Neuronal stem cell (in vitro differentiated cells): ENCODE measurements at regions not wholly inside any gene's neighbourhood (a gene's known extent, or its start where the extent isn't known, plus 50 kb on each side); places are given as distances from the start of the nearest gene placed in this dataset.
A peak's percentile ranks its signal among the peaks of the same experiment; 100 is the strongest.
"Not testable (repeated sequence)": the region's sequence is repeated elsewhere in the genome, so short reads cannot be mapped to it uniquely, and the experiment has no call there.

ENCODE experiments used
- DNase-seq: peaks from one replicate; pipeline ENCODE4 v3.0.0-alpha.2; 2013; ENCODE audit warnings: low spot score
- H2AFZ ChIP-seq: one replicate; pipeline ENCODE4 v1.6.1; 2013; ENCODE audit warnings: mild to moderate bottlenecking, low read length, inconsistent platforms
- H2AK5ac ChIP-seq: 2 replicates; pipeline ENCODE4 v1.6.1; 2013; ENCODE audit warnings: low read depth, mild to moderate bottlenecking, inconsistent platforms, low read length, moderate library complexity, mixed read lengths
- H2BK120ac ChIP-seq: 2 replicates; pipeline ENCODE4 v1.6.1; 2013; ENCODE audit warnings: low read depth, mild to moderate bottlenecking, inconsistent platforms, low read length, moderate library complexity, mixed read lengths
- H2BK12ac ChIP-seq: one replicate; pipeline ENCODE4 v1.6.1; 2013; ENCODE audit warnings: low read length, inconsistent platforms
- H2BK15ac ChIP-seq: 2 replicates; pipeline ENCODE4 v1.6.1; 2013; ENCODE audit warnings: mild to moderate bottlenecking, low read length, inconsistent platforms, mixed read lengths
- H2BK5ac ChIP-seq: one replicate; pipeline ENCODE4 v1.6.1; 2013; ENCODE audit warnings: inconsistent platforms, mild to moderate bottlenecking, low read length, moderate library complexity
- H3K14ac ChIP-seq: one replicate; pipeline ENCODE4 v1.6.1; 2013; ENCODE audit warnings: low read length, inconsistent platforms
- H3K18ac ChIP-seq: 2 replicates; pipeline ENCODE4 v1.6.1; 2013; ENCODE audit warnings: low read length, inconsistent platforms
- H3K23ac ChIP-seq: 2 replicates; pipeline ENCODE4 v1.6.1; 2013; ENCODE audit warnings: low read depth, mild to moderate bottlenecking, mixed read lengths, low read length, inconsistent platforms; ENCODE audit not compliant: poor library complexity
- H3K27ac ChIP-seq: replicated peaks from 3 replicates; pipeline ENCODE4 v1.5.1; 2013; ENCODE audit warnings: low read length, inconsistent platforms
- H3K27me3 ChIP-seq, 3 experiments: 2 replicates each; pipeline ENCODE4 v1.6.1; 2013; ENCODE audit warnings: low read length in 3 of 3, mild to moderate bottlenecking in 2 of 3, inconsistent platforms in 1 of 3, low read depth in 1 of 3, mixed read lengths in 1 of 3, moderate library complexity in 1 of 3; ENCODE audit not compliant: control insufficient read depth in 3 of 3, insufficient read depth in 3 of 3
- H3K36me3 ChIP-seq, 2 donors: replicated peaks in 1 of 2; 2 replicates each; pipeline ENCODE4 v1.6.1; 2013; ENCODE audit warnings: low read length in 2 of 2; ENCODE audit not compliant: control insufficient read depth in 2 of 2, insufficient read depth in 2 of 2
- H3K4ac ChIP-seq: 2 replicates; pipeline ENCODE4 v1.6.1; 2013; ENCODE audit warnings: inconsistent platforms, mild to moderate bottlenecking, low read length, moderate library complexity
- H3K4me1 ChIP-seq, 2 donors: 1 replicate in 1 of 2; 2 replicates in 1 of 2; pipeline ENCODE4 v1.6.1; 2013; ENCODE audit warnings: low read length in 2 of 2, low read depth in 1 of 2; ENCODE audit not compliant: control insufficient read depth in 2 of 2, insufficient read depth in 1 of 2
- H3K4me2 ChIP-seq: one replicate; pipeline ENCODE4 v1.6.1; 2013; ENCODE audit warnings: mild to moderate bottlenecking, low read length, inconsistent platforms; ENCODE audit not compliant: insufficient read depth, poor library complexity, severe bottlenecking
- H3K4me3 ChIP-seq, 2 donors: 2 replicates each; pipeline ENCODE4 v1.5.1; 2013; ENCODE audit warnings: low read length in 2 of 2, mild to moderate bottlenecking in 2 of 2, inconsistent platforms in 1 of 2, moderate library complexity in 1 of 2
- H3K79me1 ChIP-seq: one replicate; pipeline ENCODE4 v1.6.1; 2013; ENCODE audit warnings: low read depth, mild to moderate bottlenecking, inconsistent platforms, low read length, moderate library complexity
- H3K9ac ChIP-seq: one replicate; pipeline ENCODE4 v1.6.1; 2013; ENCODE audit warnings: mild to moderate bottlenecking, low read depth, low read length, inconsistent platforms; ENCODE audit not compliant: poor library complexity
- H3K9me3 ChIP-seq, 2 donors: replicated peaks in 1 of 2; 2 replicates each; pipeline versions ENCODE3 to v1.6.1; 2013; ENCODE audit warnings: low read length in 2 of 2, mild to moderate bottlenecking in 2 of 2, inconsistent platforms in 1 of 2, low read depth in 1 of 2, mixed read lengths in 1 of 2, moderate library complexity in 1 of 2; ENCODE audit not compliant: control insufficient read depth in 2 of 2, insufficient read depth in 1 of 2
- H4K8ac ChIP-seq: one replicate; pipeline ENCODE4 v1.6.1; 2013; ENCODE audit warnings: low read depth, mild to moderate bottlenecking, inconsistent platforms, low read length, moderate library complexity
- H4K91ac ChIP-seq: one replicate; pipeline ENCODE4 v1.6.1; 2013; ENCODE audit warnings: low read length, low read depth, mild to moderate bottlenecking, inconsistent platforms; ENCODE audit not compliant: poor library complexity
- WGBS, 2 donors: extraction: QIAGEN DNeasy Blood & Tissue Kit; methylation state at CpG; one replicate each; pipeline ENCODE4 v1.1.7; 2013; ENCODE audit warnings: missing lambda C conversion rate in 2 of 2, mixed read lengths in 1 of 2; ENCODE audit not compliant: insufficient read length in 2 of 2, insufficient replicate concordance in 1 of 2; ENCODE audit errors: extremely low coverage in 2 of 2; 5-methylcytosine and 5-hydroxymethylcytosine counted together

GRCh38 chr1:181325765-181326164, 157.6 kb upstream of the CACNA1E start:
- not testable (repeated sequence) for H3K4me1 ChIP-seq, H3K9me3 ChIP-seq, DNase-seq

GRCh38 chr1:181326348-181326747, 157.0 kb upstream of the CACNA1E start:
- Histone ChIP-seq H3K4me3 (no peak overlapping the region), H3K23ac (no peak overlapping the region), H2BK12ac (no peak overlapping the region), H3K4ac (no peak overlapping the region), H2BK120ac (no peak overlapping the region), H3K9ac (no peak overlapping the region), H3K4me1 (peaks cover 0 to 4% of the 10 kb centered on the region in 2 donors), H3K79me1 (no peaks in the 10 kb centered on the region), H3K18ac (no peak overlapping the region), H3K9me3 (peaks cover 0 to 2% of the 10 kb centered on the region in 2 donors), H4K91ac (no peak overlapping the region), H2BK15ac (no peak overlapping the region), H3K14ac (no peak overlapping the region), H2AFZ (no peak overlapping the region), H3K27ac (no peak overlapping the region), H2AK5ac (no peak overlapping the region), H3K36me3 (no peaks in the 10 kb centered on the region), H4K8ac (no peak overlapping the region), H3K4me2 (no peak overlapping the region), H3K27me3 (peaks cover 0 to 14% (median 0%) of the 10 kb centered on the region in 3 experiments), H2BK5ac (no peak overlapping the region)
- no CpG with 5 or more reads among the region's 3 CpGs for WGBS, 2 donors
- no peak for DNase-seq

More at GRCh38 chr1:181325765-181326164, 157.6 kb upstream of the CACNA1E start:
- not testable (repeated sequence) for H2AK5ac ChIP-seq, H3K18ac ChIP-seq, H4K91ac ChIP-seq, H3K4me3 ChIP-seq, H3K27ac ChIP-seq, H3K36me3 ChIP-seq, H3K4ac ChIP-seq, H2BK12ac ChIP-seq, H3K9ac ChIP-seq, H3K79me1 ChIP-seq, H3K14ac ChIP-seq, H2BK15ac ChIP-seq, H4K8ac ChIP-seq, H2BK120ac ChIP-seq, H3K4me2 ChIP-seq, H2AFZ ChIP-seq, H3K23ac ChIP-seq, H2BK5ac ChIP-seq
- WGBS, 2 donors, result no CpG with 5 or more reads among the region's 18 CpGs
- peaks cover 0 to 18% (median 0%) of the 10 kb centered on the region in 3 experiments for H3K27me3 ChIP-seq

- DNase-seq, result no peak
- no peak overlapping the region for H4K8ac ChIP-seq
- H2AFZ ChIP-seq, result no peak overlapping the region
- no peak overlapping the region for H3K14ac ChIP-seq
- H3K4me1 ChIP-seq, result peaks cover 0 to 4% of the 10 kb centered on the region in 2 donors
- no peak overlapping the region for H3K23ac ChIP-seq
- no peak overlapping the region for H3K4ac ChIP-seq
- peak overlapping the region; percentile 15 for H3K18ac ChIP-seq
- H3K79me1 ChIP-seq, result no peaks in the 10 kb centered on the region
- H2AK5ac ChIP-seq, result no peak overlapping the region
- no peaks in the 10 kb centered on the region for H3K36me3 ChIP-seq
- H3K27me3 ChIP-seq, result peaks cover 0 to 5% (median 0%) of the 10 kb centered on the region in 3 experiments
- no peak overlapping the region for H3K4me2 ChIP-seq
- no peak overlapping the region for H2BK120ac ChIP-seq
- no peak overlapping the region for H4K91ac ChIP-seq
- no peak overlapping the region for H3K9ac ChIP-seq
- H3K4me3 ChIP-seq, result no peak overlapping the region
- WGBS, 2 donors, result no CpG with 5 or more reads among the region's 4 CpGs
- H2BK5ac ChIP-seq, result no peak overlapping the region
- no peak overlapping the region for H2BK12ac ChIP-seq
- peaks cover 0 to 2% of the 10 kb centered on the region in 2 donors for H3K9me3 ChIP-seq
- H3K27ac ChIP-seq, result no peak overlapping the region
- no peak overlapping the region for H2BK15ac ChIP-seq
Observed at GRCh38 chr1:181327796-181328195, 155.5 kb upstream of the CACNA1E start.

- no peak for DNase-seq
- no peak overlapping the region for H3K14ac ChIP-seq
- H3K27me3 ChIP-seq, result peaks cover 0 to 2% (median 0%) of the 10 kb centered on the region in 3 experiments
- no peak overlapping the region for H3K4me3 ChIP-seq
- H3K9me3 ChIP-seq, result no peaks in the 10 kb centered on the region
- no peak overlapping the region for H3K4me2 ChIP-seq
- no peak overlapping the region for H2AK5ac ChIP-seq
- H2BK5ac ChIP-seq, result no peak overlapping the region
- no peak overlapping the region for H4K91ac ChIP-seq
- H4K8ac ChIP-seq, result no peak overlapping the region
- no peak overlapping the region for H3K4ac ChIP-seq
- no CpG with 5 or more reads among the region's 2 CpGs for WGBS, 2 donors
- peak overlapping the region; percentile 29 for H3K18ac ChIP-seq
- no peak overlapping the region for H3K9ac ChIP-seq
- no peak overlapping the region for H2BK120ac ChIP-seq
- peaks cover 0 to 3% of the 10 kb centered on the region in 2 donors for H3K4me1 ChIP-seq
- H3K36me3 ChIP-seq, result no peaks in the 10 kb centered on the region
- no peak overlapping the region for H3K27ac ChIP-seq
- no peak overlapping the region for H2AFZ ChIP-seq
- H2BK12ac ChIP-seq, result no peak overlapping the region
- no peaks in the 10 kb centered on the region for H3K79me1 ChIP-seq
- H3K23ac ChIP-seq, result no peak overlapping the region
- no peak overlapping the region for H2BK15ac ChIP-seq
Observed at GRCh38 chr1:181334724-181335123, 148.6 kb upstream of the CACNA1E start.
